GM18909 (cell line): ENCODE measurements at regions not wholly inside any gene's neighbourhood (a gene's known extent, or its start where the extent isn't known, plus 50 kb on each side); places are given as distances from the start of the nearest gene placed in this dataset.

ENCODE experiments used
- ATAC-seq: cut with Tn5 transposase; IDR thresholded peaks from one replicate; pipeline ENCODE4 v1.9.1; 2021; ENCODE audit warnings: mild to moderate bottlenecking; ENCODE audit not compliant: unreplicated experiment, poor library complexity

DNA sequence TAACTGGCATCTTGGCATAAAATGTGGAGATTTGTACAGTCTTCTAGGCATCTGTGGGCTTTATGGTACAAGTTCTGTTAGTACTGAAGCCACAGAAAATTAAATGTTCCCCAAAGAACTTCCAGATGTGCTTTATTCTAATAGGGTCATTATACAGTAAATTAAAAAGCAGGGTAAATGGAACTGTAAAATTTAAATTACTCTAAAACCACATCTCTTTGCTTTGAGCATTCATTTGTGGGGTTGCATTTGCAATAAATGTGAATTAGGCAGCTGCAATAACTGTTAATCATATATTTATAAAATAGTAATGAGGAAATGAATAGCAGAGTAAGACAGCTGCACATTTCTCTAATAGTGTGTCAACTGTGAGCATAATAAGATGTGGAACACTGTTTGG, 151.5 kb downstream of the BUB3 start:
- no peak for ATAC-seq

DNA sequence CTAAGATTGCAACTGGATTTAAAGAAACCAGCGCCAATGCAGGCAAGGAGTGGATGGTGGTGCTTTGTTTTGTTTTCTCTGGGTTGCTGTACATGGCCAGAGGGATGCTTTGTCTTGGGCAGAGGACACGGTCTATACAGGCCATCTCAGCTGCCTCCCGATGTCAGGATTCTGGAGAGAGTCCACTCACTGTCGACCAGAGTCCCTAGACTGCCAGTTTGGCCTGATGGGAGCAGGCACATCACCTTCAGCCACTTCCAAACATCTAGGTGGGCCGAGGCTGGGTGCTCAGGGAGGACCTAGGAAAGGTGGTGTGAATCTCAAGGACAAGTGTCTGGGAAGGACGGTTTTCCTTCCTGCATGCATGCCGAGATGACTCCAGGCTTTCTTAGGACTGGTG, 152.1 kb downstream of the BUB3 start:
- ATAC-seq = no peak

GRCh38 chr10:123309731-123310130, 155.5 kb downstream of the BUB3 start:
- ATAC-seq = no peak

DNA sequence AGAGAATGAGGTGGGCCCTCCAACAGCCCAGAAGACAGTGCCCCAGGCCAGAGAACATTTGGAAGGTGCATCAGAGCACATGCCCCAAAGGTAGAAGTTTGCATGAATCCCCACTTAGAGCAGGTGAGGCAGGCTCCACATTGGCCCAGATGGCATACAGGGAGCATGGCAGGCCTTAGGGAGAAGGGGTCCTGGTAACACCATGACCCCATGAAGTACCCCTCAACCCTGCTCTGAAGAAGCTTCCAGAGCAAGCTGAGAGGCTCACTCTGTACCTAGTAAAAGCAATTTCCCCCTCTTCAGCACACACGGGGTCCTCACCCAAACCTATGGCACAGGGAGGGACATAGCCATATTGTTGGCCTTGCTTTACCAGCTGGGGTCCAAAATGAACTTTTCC, 162.6 kb downstream of the BUB3 start:
- no peak for ATAC-seq

DNA sequence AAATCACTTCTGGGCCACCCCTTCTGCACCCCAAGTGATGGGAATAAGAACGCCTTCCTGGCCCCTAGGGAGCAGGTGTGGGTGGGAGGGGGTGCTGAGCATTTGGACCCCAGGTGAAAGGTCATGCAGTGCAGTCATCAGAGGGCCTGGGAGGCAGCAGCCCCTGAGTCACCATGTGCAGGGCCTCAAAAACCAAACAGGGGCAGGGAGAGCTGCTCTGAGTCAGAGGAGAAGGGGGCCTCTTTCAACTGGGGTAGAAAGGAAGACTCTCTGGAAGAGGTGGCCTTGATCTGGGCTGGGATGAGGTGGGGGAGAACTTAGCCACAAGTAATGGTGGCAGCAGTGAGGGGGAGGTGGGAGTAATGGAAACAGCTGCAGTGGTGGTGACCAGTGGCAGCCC, 164.3 kb downstream of the BUB3 start:
- ATAC-seq = no peak

GRCh38 chr10:123320091-123320490, 165.9 kb downstream of the BUB3 start:
- no peak for ATAC-seq

GRCh38 chr10:123323884-123324283, 169.7 kb downstream of the BUB3 start:
- ATAC-seq = no peak

GRCh38 chr10:123325663-123326190, 171.5 kb downstream of the BUB3 start:
- no peak for ATAC-seq

DNA sequence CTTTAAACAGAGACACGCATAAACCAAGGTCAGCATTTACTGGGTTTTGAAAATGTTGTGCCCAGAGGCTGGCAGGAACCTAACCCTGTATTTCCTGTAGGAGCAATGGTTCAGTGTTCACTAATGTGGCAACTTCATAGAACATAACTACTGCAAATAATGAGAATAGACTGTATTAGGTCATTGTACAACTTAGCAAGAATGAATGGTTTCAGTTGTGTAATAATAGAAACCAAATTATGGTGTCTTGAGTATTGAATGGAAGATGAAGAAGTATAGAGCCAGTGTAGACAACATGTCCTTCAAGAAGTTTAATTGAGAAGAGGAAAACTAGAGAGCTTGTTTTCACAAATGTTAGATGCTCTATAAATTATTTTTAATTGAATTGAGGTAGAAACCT, 172.5 kb downstream of the BUB3 start:
- ATAC-seq = no peak

DNA sequence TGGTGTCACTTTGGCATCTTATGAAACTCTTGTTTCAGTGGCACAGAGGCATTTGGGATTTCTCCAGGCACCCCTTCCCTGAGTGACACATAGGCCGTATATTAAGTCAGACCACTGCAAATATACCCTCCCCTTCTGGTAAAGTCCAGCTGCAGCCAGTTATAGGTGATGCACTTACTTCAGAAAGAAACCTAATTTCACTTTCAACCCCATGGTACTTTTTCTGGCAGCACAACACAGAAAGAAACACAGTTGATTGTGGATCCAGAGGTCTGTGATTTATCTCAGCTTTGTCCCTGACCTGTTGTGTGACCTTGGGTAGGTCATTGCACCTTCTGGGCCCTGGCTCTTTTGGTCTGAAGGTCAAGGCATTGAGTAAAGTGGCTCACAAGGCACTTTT, 173.2 kb downstream of the BUB3 start:
- ATAC-seq = peak; percentile 75

- ATAC-seq = no peak
Observed at GRCh38 chr10:123327896-123328295, 173.7 kb downstream of the BUB3 start.

- ATAC-seq = no peak
Observed at GRCh38 chr10:123331438-123331837, 177.2 kb downstream of the BUB3 start.

DNA sequence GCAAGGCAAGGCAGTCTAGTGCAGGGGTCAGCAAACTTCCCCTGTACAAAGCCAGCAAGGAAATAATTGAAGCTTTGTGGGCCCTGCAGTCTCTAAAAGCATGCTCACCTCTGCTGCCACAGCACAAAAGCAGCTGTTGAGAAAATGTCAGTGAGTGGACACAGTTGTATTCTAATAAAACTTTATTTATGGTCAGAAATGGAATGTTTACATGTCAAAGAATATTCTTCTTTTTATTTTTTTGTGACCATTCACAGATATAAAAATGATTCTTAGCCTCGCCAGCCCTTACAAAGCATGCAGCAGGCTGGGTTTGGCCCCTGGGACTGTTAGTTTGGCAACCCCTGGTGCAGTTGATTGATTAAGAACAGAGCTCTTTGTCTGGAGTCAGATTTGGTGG, 192.4 kb downstream of the BUB3 start:
- no peak for ATAC-seq

- no peak for ATAC-seq
Observed at GRCh38 chr10:123348691-123349572, 194.7 kb downstream of the BUB3 start.

DNA sequence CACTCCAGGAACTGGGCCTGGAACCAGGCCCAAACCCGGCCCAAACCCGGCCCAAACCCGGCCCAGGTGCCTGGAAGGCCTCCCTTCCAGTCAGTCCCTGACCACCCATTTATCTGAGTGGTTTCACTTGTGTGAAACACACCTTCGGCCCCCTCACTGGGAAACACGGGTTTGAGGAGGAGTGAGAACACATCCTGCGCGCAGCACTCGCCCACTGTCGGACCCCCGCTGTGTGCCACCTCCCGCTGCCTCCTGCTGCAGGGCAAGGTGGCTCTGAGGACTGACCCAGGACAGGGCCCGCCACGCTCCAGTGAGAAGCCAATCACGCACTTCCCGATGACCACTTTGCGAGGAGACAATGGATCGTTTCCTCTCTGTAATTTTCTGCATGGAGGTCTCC, 197.5 kb downstream of the BUB3 start:
- no peak for ATAC-seq

- no peak for ATAC-seq
Observed at GRCh38 chr10:123354521-123354920, 200.3 kb downstream of the BUB3 start.

GRCh38 chr10:123355748-123356481, 201.7 kb downstream of the BUB3 start:
- ATAC-seq = no peak

GRCh38 chr10:123356799-123357198, 202.6 kb downstream of the BUB3 start:
- no peak for ATAC-seq

DNA sequence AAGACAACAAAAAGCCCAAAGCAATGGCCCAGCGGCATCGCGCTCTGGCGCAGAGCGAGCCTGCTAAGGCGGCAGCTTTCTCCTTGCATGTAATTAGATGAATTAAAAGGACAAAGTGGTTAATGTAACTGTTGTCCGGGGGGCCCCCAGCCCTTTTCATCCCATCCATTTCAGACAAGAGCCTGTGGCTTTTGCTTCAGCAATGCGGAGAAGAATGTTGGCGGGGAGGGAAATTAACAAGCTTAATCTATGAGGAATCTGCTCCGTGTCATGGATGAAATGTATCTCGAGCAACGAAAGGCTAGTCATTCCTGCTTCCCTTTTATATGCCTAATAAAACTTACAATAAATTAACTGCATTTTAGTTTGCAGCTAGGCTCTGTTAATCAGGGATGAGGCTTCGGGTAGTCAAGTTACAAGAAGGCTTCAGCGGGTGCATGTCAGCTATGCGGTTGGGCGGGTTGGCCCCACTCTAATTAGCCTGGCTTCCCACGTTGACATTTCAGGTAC, 203.3 kb downstream of the BUB3 start:
- ATAC-seq = no peak

DNA sequence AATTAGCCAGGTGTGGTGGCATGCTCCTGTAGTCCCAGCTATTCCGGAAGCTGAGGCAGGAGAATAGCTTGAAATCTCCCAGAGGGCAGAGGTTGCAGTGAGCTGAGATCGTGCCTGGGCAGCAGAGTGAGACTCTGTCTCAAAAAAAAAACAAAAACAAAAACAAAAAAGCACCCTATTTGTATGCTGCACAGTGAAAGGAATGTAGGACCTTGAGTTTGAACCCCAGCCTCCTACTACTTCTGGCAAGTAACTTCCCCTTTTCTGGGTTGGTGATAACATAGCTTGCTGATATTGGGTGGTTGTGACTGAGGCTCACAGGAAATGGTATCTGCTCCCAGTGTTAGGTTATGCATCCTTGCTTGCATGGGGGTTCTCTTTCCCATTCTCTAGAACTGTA, 205.3 kb downstream of the BUB3 start:
- no peak for ATAC-seq

- no peak for ATAC-seq
Observed at GRCh38 chr10:123361832-123362231, 207.6 kb downstream of the BUB3 start.
